Heart left ventricle (tissue), 13 donors: ENCODE measurements at regions not wholly inside any gene's neighbourhood (a gene's known extent, or its start where the extent isn't known, plus 50 kb on each side); places are given as distances from the start of the nearest gene placed in this dataset.

Source experiments
- POLR2A ChIP-seq, 2 donors: fragments of 450-650 bp; IDR thresholded peaks; one replicate each; pipeline ENCODE4 v1.6.1; 2017; ENCODE audit warnings: antibody characterized with exemption in 2 of 2, mild to moderate bottlenecking in 2 of 2, moderate library complexity in 2 of 2
- TF ChIP-seq, protein P1 (sequence below), 12 donors: fragments of 200-600 bp; sonication (generic) in 4 of 12; IDR thresholded peaks; one replicate each; pipeline versions ENCODE4 v1.5.0 to v1.8.0; 2018 to 2022; ENCODE audit warnings: antibody characterized with exemption in 12 of 12, mild to moderate bottlenecking in 5 of 12
- donor health status: ischemic (EF 13 %, LVEDD 7.1; RV severe dilation, severe dysfunction).
- donor health status: DM: no; HTN: yes; CAD: no.
- donor health status: DM: no; HTN: no; CAD: no.
- donor health status: ischemic (EF 25% LVEDD 6.9; RV normal size, moderate dysfunction).
- donor health status: ischemic (EF 25% LVEDD 5.7; RV mildly dilated, moderate dysfunction).
- donor health status: ischemic (EF 35%, LVEDD 5.7; RV mildly dilated, moderate dysfunction).
- donor health status: nonischemic (EF 11% LVEDD 7.7; RV severe dilation, severe dysfunction).
- donor health status: DM: yes; HTN: yes; CAD: no.
- donor health status: PGD.
- donor health status: ischemic (EF 29% LVEDD 5.4; RV normal size, mild dysfunction).
- donor health status: nonischemic (EF 23%, LVEDD 6.1; RV moderate dilation, normal function).

DNA sequence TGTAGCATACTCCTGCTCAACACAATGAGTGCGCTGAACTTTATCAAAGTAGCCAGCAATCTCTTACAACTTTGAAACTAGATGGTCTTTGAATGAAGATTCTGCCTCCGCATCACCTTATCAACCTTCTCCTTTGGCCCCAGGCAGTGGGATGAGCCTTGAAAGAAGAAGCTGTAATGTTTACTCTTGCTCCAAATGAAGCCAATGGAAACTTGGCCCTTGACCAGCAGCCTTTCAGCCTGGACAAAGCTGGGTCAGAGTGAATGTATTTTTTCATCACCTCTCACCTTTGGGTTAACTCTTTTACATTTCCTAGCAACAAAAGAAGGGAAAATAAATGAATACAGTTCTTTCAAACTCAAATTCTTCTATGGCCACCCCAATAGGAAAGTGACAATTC, 359.1 kb downstream of the KCNA4 start:
- TF ChIP-seq, protein P1, sequence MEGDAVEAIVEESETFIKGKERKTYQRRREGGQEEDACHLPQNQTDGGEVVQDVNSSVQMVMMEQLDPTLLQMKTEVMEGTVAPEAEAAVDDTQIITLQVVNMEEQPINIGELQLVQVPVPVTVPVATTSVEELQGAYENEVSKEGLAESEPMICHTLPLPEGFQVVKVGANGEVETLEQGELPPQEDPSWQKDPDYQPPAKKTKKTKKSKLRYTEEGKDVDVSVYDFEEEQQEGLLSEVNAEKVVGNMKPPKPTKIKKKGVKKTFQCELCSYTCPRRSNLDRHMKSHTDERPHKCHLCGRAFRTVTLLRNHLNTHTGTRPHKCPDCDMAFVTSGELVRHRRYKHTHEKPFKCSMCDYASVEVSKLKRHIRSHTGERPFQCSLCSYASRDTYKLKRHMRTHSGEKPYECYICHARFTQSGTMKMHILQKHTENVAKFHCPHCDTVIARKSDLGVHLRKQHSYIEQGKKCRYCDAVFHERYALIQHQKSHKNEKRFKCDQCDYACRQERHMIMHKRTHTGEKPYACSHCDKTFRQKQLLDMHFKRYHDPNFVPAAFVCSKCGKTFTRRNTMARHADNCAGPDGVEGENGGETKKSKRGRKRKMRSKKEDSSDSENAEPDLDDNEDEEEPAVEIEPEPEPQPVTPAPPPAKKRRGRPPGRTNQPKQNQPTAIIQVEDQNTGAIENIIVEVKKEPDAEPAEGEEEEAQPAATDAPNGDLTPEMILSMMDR (IDR thresholded peaks at IDR 0.05): no peak
- no peak for TF ChIP-seq POLR2A (IDR thresholded peaks at IDR 0.05)
